ENCODE measurements at regions not wholly inside any gene's neighbourhood (a gene's known extent, or its start where the extent isn't known, plus 50 kb on each side); places are given as distances from the start of the nearest gene placed in this dataset.

DNA sequence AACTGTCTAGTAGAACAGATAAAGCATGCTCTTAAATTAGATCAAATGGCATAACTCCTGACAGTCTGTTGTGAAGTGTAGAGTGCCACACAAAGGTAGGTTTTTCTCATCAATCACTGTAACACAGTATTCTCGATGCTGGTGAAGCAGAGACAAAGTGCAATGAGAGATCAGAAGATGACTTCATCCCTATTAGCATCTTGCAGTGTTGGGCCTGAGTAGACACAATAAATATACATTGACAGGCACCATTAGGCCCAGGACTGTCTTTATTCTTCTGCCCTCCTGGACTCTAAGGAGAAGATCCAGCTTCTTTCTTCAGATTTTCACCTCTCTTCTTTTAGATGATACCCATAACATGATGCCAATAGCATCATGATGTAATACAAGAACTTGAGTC lies 478.0 kb upstream of the TENM4 start:
- TF ChIP-seq CTCF (IDR thresholded peaks at IDR 0.05; ENCODE audit: low read depth, low read length, poor library complexity, severe bottlenecking) (no peak), EZH2phosphoT487 (IDR thresholded peaks at IDR 0.05; ENCODE audit: borderline replicate concordance, low read length) (no peak)
